GM12891 (cell line): ENCODE measurements at regions not wholly inside any gene's neighbourhood (a gene's known extent, or its start where the extent isn't known, plus 50 kb on each side); places are given as distances from the start of the nearest gene placed in this dataset.

Source experiments
- PAX5 ChIP-seq: IDR thresholded peaks from 2 replicates; pipeline ENCODE4 v1.6.1; 2011; ENCODE audit warnings: low read length, moderate library complexity, mild to moderate bottlenecking; ENCODE audit not compliant: insufficient read depth, severe bottlenecking
- POLR2A ChIP-seq: IDR thresholded peaks from 2 replicates; pipeline ENCODE4 v1.6.1; 2011; ENCODE audit warnings: low read depth, low read length, control low read depth
- POLR2AphosphoS5 ChIP-seq: IDR thresholded peaks from 2 replicates; pipeline ENCODE4 v1.6.1; 2011; ENCODE audit warnings: low read depth, low read length, control low read depth

DNA sequence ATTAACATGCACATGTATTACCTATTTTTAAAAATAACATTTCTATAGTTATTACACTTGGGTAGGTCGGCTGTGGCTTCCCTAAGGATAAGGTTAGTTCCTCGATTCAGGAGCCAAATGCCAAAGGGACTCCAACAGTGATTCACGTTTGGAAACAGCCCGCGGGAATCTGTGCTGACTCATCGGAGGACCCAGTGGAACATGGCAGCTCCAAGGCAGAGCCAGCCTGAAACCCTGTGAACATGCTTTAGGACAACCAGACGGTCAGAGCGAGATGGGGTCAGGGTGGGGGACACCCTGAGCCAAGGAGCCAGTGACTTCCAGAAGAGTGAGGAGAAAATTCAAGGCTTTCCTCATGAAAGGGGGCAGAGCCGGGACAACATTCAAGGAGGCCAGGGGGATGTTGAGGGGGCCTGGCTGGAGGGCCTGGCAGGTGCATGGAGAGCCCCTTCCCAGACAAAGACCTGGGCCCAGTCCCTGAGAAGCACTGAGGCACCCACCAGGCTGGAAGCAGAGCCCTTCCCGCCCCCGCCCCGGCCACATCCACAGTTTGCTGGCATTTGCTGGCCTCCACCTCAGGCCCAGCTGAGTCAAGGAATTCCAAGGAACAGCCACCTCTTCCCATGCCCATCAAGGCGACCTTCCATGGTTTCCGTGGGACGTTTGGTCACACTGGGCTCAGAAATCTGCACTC is 133.2 kb downstream of the SNX5 start:
- TF ChIP-seq POLR2AphosphoS5 (no peak), PAX5 (no peak), POLR2A (no peak)
